ENCODE measurements at regions not wholly inside any gene's neighbourhood (a gene's known extent, or its start where the extent isn't known, plus 50 kb on each side); places are given as distances from the start of the nearest gene placed in this dataset.

GRCh38 chr6:170025935-170026750 is 264.7 kb downstream of the DLL1 start:
- DNase-seq, result no peak

DNA sequence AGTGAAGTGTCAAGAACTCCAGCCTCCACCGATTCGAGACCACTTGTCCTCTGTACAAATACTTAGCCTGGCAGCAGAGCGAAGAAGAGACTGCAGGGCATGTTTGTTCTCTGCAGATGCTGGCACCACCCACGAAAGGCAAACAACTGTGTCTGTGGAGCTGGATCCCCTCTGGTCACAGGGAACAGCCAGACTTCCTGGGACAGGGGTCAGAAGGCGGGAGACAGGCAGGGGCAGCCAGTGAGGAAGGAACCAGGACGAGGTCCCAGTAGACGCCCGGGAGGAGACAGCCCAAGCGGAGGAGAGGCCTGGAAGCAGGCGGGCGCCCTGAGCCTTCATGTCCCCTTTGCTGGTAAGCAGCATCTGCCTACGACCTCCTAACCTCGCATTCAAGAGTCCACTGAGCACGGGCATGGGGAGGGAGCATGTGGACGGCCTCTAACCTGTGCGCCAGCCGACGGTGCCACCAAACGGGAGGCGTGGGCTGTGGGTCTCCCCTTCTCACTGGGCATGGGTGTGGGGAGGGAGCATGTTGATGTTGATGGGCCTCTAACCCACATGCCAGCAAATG is 265.5 kb downstream of the DLL1 start:
- DNase-seq, result no peak

DNA sequence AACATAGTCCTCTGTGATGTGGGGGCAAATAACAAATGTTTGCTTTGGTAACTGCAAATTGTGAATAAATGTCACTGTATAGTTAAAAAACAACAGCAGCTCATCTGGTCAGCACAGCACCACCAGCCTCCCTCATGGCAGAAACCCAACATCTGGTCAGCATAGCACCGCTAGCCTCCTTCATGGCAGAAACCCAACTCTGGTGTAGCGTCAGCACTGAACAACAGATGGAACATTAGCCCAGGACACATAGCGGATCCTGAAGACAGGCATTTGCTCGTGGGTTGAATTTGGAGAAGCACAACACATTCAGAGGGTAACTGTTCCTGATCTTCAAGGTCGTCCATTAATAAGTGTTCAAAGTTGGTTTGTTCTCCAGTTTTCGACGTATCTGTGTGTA is 265.9 kb downstream of the DLL1 start:
- no peak for DNase-seq

- DNase-seq, result no peak
Measured at GRCh38 chr6:170023620-170024521, 267.0 kb downstream of the DLL1 start.

DNA sequence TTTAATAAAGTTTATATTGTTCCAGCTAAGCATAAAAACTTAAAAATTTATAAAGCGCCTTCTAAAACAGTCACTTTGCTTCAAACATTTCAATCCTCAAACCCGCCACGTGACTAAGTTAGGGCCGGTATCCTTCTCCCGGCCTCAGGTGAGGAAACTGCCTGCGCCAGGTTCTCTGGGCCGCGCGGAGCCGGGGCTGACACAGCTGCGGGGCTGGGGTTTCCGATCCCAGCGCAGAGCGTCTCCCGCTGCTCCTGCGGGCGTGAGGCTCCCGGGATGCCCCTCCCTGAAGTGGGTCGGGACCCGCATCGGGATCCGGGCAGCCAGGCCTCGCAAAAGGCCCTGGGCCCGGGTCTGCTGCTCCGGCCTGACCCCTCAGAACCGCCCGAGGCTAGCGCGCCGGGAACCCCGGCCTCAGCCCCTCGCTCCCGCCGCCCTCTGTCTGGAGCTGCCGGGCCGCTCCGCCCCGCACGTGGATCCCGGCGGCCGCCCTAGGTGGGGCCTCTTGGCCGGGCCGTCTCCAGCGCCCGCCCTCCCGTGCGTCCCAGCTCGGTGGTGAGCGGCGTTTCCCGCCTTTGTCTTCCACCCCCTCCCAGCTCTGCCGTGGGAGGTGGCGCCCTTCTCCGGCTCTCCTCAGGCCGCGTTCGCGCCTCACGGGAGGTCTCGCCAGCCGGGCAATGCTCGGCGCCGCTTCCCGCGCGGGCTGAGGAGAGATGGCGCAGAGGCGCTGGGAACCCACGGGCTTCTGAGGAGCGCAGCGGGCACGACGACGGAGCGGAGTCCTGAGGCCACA is 267.9 kb downstream of the DLL1 start:
- DNase-seq, result no peak

- DNase-seq, result no peak
Measured at GRCh38 chr6:170022291-170022722, 268.6 kb downstream of the DLL1 start.

DNA sequence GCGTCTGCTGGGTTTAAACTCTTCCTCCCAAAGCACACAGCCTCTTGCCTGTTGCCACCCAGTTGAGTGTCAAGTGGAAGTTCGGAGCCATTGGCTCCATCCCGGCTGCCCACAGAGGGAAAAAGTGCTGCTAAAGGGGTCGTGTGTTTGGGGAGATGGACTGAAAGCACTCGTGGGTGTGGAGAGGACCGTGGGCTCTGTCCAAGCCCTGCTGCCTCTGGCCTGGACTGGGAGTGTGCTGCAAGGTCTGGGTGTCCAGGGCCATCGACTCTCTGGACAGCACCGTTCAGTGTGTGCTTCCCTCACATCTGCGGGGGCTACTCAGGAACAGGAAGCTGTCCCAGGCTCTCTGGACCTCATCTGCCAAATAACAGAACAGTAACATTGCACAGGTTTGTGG is 269.3 kb downstream of the DLL1 start:
- DNase-seq, result no peak

GRCh38 chr6:170019818-170020583 is 268.6 kb downstream of the ERMARD start:
- no peak for DNase-seq

GRCh38 chr6:170018936-170019817 is 267.8 kb downstream of the ERMARD start:
- DNase-seq, result no peak

GRCh38 chr6:170018422-170018935 is 267.1 kb downstream of the ERMARD start:
- DNase-seq, result no peak

GRCh38 chr6:170017603-170018320 is 266.3 kb downstream of the ERMARD start:
- no peak for DNase-seq

GRCh38 chr6:170013815-170014214 is 262.4 kb downstream of the ERMARD start:
- DNase-seq, result no peak

- no peak for DNase-seq
Measured at GRCh38 chr6:170012037-170012330, 260.6 kb downstream of the ERMARD start.

- DNase-seq, result no peak
Measured at GRCh38 chr6:170011204-170012036, 260.0 kb downstream of the ERMARD start.

- DNase-seq, result no peak
Measured at GRCh38 chr6:170010665-170011203, 259.3 kb downstream of the ERMARD start.

- no peak for DNase-seq
Measured at GRCh38 chr6:170008294-170008785, 256.9 kb downstream of the ERMARD start.

DNA sequence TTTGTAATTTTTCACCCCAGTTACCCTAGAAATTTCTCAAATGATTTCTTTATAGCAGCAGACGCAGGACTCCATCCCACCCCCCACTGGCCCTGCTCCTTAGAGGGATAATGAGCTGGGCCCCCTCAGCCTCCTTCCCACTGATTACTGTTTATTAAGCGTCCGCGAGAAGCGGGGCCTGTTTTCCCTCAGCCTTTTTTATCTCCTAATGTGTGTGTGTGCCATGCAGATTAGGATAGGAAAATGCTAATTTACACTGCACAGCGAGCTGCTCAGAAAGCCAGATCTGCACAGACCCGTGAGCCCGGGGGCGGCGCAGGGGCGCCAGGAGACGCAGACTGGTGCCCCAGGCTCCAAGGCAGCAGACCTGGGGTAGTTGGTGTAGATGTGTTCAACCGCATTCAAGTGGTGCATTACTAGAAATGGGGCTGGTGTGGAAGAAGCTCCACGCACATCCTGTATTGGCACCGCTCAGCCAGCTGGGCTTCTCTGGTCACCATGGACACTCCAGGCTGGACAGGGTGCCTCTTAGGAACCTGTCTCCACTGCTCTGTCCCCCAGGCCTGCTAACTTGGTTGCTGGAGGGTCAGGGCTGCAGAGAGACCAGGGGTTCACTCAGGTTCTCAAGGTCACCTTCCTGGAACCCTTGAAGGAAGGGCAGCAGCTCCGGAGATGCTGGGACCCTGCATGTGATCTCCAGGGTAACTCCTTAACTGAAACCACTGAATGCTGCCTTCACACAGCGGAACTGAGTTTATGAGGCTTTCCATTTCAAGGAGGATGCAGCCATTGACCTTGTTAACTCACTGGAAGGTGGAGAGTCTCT is 256.3 kb downstream of the ERMARD start:
- DNase-seq, result no peak
